GM23338 (cell line): ENCODE measurements at regions not wholly inside any gene's neighbourhood (a gene's known extent, or its start where the extent isn't known, plus 50 kb on each side); places are given as distances from the start of the nearest gene placed in this dataset.

ENCODE experiments used
- ATAC-seq: fragments of 200-7000 bp; cut with Tn5 transposase; 3 replicates; pipeline ENCODE4 v1.9.1; 2020
- DNase-seq: peaks from one replicate; pipeline ENCODE4 v3.0.0-alpha.2; 2015; ENCODE audit warnings: low spot score
- H2AFZ ChIP-seq: fragments of 200-600 bp; sonication (generic); 2 replicates; pipeline ENCODE4 v1.8.0; 2016; ENCODE audit warnings: antibody characterized with exemption, mild to moderate bottlenecking, moderate library complexity
- H3F3A ChIP-seq: fragments of 200-600 bp; sonication (generic); replicated peaks from 2 replicates; pipeline ENCODE4 v1.8.0; 2017; ENCODE audit warnings: antibody characterized with exemption, mixed run types, low read depth
- H3K27ac ChIP-seq: fragments of 200-600 bp; sonication (generic); 2 replicates; pipeline ENCODE4 v1.6.1; 2016; ENCODE audit warnings: low read depth
- H3K27me3 ChIP-seq: fragments of 200-600 bp; sonication (generic); 2 replicates; pipeline ENCODE4 v1.8.0; 2016; ENCODE audit warnings: mild to moderate bottlenecking, mixed run types, moderate library complexity; ENCODE audit not compliant: insufficient read depth
- H3K36me3 ChIP-seq: fragments of 200-600 bp; sonication (generic); 2 replicates; pipeline ENCODE4 v1.8.0; 2016; ENCODE audit warnings: mild to moderate bottlenecking; ENCODE audit not compliant: insufficient read depth
- H3K4me1 ChIP-seq: fragments of 200-600 bp; sonication (generic); 2 replicates; pipeline ENCODE4 v1.8.0; 2016; ENCODE audit warnings: mild to moderate bottlenecking, moderate library complexity; ENCODE audit not compliant: insufficient read depth
- H3K4me2 ChIP-seq: fragments of 200-600 bp; sonication (generic); 2 replicates; pipeline ENCODE4 v1.7.1; 2017; ENCODE audit warnings: mixed run types
- H3K4me3 ChIP-seq: fragments of 200-600 bp; sonication (generic); 2 replicates; pipeline ENCODE4 v1.6.1; 2016; ENCODE audit warnings: mixed run types
- H3K79me2 ChIP-seq: fragments of 200-600 bp; sonication (generic); replicated peaks from 2 replicates; pipeline ENCODE4 v1.8.0; 2017; ENCODE audit warnings: mild to moderate bottlenecking; ENCODE audit not compliant: insufficient read depth
- H3K9me2 ChIP-seq: fragments of 200-600 bp; sonication (generic); 2 replicates; pipeline ENCODE4 v1.8.0; 2017; ENCODE audit not compliant: insufficient read depth
- H4K20me1 ChIP-seq: fragments of 200-600 bp; sonication (generic); replicated peaks from 2 replicates; pipeline ENCODE4 v1.8.0; 2017; ENCODE audit warnings: mild to moderate bottlenecking; ENCODE audit not compliant: insufficient read depth
- H3K27ac Mint-ChIP-seq: 2 replicates; pipeline ENCODE4 v1.8.0; 2020; ENCODE audit warnings: inconsistent platforms, mild to moderate bottlenecking, moderate library complexity, mixed read lengths
- H3K27me3 Mint-ChIP-seq: 3 replicates; pipeline ENCODE4 v1.8.0; 2022; ENCODE audit warnings: low read depth, mild to moderate bottlenecking, moderate library complexity, mixed read lengths, inconsistent platforms; ENCODE audit not compliant: insufficient read depth, poor library complexity
- H3K36me3 Mint-ChIP-seq: 3 replicates; pipeline ENCODE4 v1.8.0; 2021; ENCODE audit warnings: low read depth, mild to moderate bottlenecking, inconsistent platforms, moderate library complexity, mixed read lengths
- H3K4me1 Mint-ChIP-seq: 3 replicates; pipeline ENCODE4 v1.8.0; 2020; ENCODE audit warnings: mild to moderate bottlenecking, inconsistent platforms, mixed read lengths
- H3K4me3 Mint-ChIP-seq: 3 replicates; pipeline ENCODE4 v1.8.0; 2021; ENCODE audit warnings: moderate library complexity, mild to moderate bottlenecking, inconsistent platforms, mixed read lengths
- H3K9me3 Mint-ChIP-seq: 3 replicates; pipeline ENCODE4 v1.8.0; 2020; ENCODE audit warnings: moderate library complexity, mild to moderate bottlenecking, inconsistent platforms, mixed read lengths
- CREB1 ChIP-seq: fragments of 250-450 bp; sonication (Bioruptor Pico); IDR thresholded peaks from 2 replicates; pipeline ENCODE4 v1.5.0; 2020; ENCODE audit warnings: low read depth, mild to moderate bottlenecking, moderate library complexity
- EZH2 ChIP-seq: fragments of 200-600 bp; sonication (generic); IDR thresholded peaks from one replicate; pipeline ENCODE4 v1.8.0; 2017; ENCODE audit warnings: antibody characterized with exemption, mild to moderate bottlenecking, low read depth; ENCODE audit not compliant: unreplicated experiment
- EZH2phosphoT487 ChIP-seq: fragments of 200-600 bp; sonication (generic); IDR thresholded peaks from one replicate; pipeline ENCODE4 v1.8.1; 2018; ENCODE audit warnings: antibody characterized with exemption; ENCODE audit not compliant: unreplicated experiment
- JUNB ChIP-seq: IDR thresholded peaks from one replicate; pipeline ENCODE4 v1.6.1; 2016; ENCODE audit warnings: antibody characterized with exemption; ENCODE audit not compliant: unreplicated experiment
- NANOG ChIP-seq: IDR thresholded peaks from 2 replicates; pipeline ENCODE4 v1.6.1; 2016; ENCODE audit warnings: antibody characterized with exemption, borderline replicate concordance
- POLR2AphosphoS5 ChIP-seq: IDR thresholded peaks from 2 replicates; pipeline ENCODE4 v1.6.1; 2016; ENCODE audit warnings: antibody characterized with exemption, low read depth
- STAT1 ChIP-seq: IDR thresholded peaks from one replicate; pipeline ENCODE4 v1.6.1; 2016; ENCODE audit warnings: antibody characterized with exemption; ENCODE audit not compliant: unreplicated experiment
- ZNF114 ChIP-seq: fragments of 250-450 bp; sonication (Bioruptor Pico); IDR thresholded peaks from 2 replicates; pipeline ENCODE4 v1.5.0; 2020; ENCODE audit warnings: mild to moderate bottlenecking, moderate library complexity
- ZNF331 ChIP-seq: fragments of 250-450 bp; sonication (Bioruptor Pico); IDR thresholded peaks from 2 replicates; pipeline ENCODE4 v1.5.0; 2020; ENCODE audit warnings: low read depth, mild to moderate bottlenecking, moderate library complexity
- TF ChIP-seq, protein P1 (sequence below), 2 experiments: fragments of 200-600 bp in 1 of 2; sonication (generic) in 1 of 2; conservative IDR thresholded peaks; 2 replicates each; pipeline versions ENCODE4 v1.5.1 to v1.6.1; 2016 to 2017; ENCODE audit warnings: antibody characterized with exemption in 2 of 2, low read depth in 2 of 2, mild to moderate bottlenecking in 2 of 2, moderate library complexity in 1 of 2
- TF ChIP-seq, protein P2 (sequence below): fragments of 250-450 bp; sonication (Bioruptor Pico); IDR thresholded peaks from 2 replicates; pipeline ENCODE4 v1.5.0; 2020; ENCODE audit warnings: mild to moderate bottlenecking, moderate library complexity
- TF ChIP-seq, protein P3 (sequence below): IDR thresholded peaks from 2 replicates; pipeline ENCODE4 v1.6.1; 2016; ENCODE audit warnings: antibody characterized with exemption
- TF ChIP-seq, protein P4 (sequence below): IDR thresholded peaks from one replicate; pipeline ENCODE4 v1.6.1; 2018; ENCODE audit warnings: antibody characterized with exemption; ENCODE audit not compliant: unreplicated experiment

DNA sequence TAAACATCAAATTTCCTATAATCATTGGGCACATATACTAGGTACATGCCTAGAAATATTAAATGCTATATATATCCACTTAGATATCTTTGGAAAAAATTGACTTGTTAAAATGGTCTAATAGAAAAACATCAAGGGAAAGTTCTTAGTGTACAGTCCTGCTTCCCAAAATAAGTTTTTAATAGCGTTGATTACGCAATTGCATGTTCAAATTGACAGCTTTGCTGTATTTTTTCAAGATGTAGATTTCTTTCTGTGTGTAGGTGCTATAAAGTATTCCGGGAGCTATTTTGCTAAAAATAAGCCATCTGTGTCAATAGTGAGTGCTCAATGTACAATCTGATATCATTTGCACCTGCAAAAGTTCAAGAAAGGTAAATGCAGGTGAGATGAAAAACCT lies 463.9 kb upstream of the ATP2B1 start:
- H3K4me1 ChIP-seq: no peaks in the 10 kb centered on the region
- no peaks in the 10 kb centered on the region for H4K20me1 ChIP-seq
- Mint-ChIP-seq H3K4me1 (peaks cover 5% of the 10 kb centered on the region), H3K27me3 (no peaks in the 10 kb centered on the region), H3K36me3 (no peaks in the 10 kb centered on the region), H3K4me3 (no peak overlapping the region), H3K9me3 (no peaks in the 10 kb centered on the region), H3K27ac (no peak overlapping the region)
- no peak overlapping the region for H2AFZ ChIP-seq
- H3K79me2 ChIP-seq: no peaks in the 10 kb centered on the region
- ATAC-seq (no peak), DNase-seq (no peak)
- H3K36me3 ChIP-seq: no peaks in the 10 kb centered on the region
- H3K27ac ChIP-seq: no peak overlapping the region
- H3K4me2 ChIP-seq: no peak overlapping the region
- no peak overlapping the region for H3K4me3 ChIP-seq
- no peaks in the 10 kb centered on the region for H3K9me2 ChIP-seq
- TF ChIP-seq ZNF331 (CRISPR knock-in tag) (no peak), STAT1 (no peak), NANOG (no peak), EZH2 (no peak), ZNF114 (CRISPR knock-in tag) (no peak), CREB1 (no peak), EZH2phosphoT487 (no peak), POLR2AphosphoS5 (no peak), JUNB (no peak)
- TF ChIP-seq, protein P1, sequence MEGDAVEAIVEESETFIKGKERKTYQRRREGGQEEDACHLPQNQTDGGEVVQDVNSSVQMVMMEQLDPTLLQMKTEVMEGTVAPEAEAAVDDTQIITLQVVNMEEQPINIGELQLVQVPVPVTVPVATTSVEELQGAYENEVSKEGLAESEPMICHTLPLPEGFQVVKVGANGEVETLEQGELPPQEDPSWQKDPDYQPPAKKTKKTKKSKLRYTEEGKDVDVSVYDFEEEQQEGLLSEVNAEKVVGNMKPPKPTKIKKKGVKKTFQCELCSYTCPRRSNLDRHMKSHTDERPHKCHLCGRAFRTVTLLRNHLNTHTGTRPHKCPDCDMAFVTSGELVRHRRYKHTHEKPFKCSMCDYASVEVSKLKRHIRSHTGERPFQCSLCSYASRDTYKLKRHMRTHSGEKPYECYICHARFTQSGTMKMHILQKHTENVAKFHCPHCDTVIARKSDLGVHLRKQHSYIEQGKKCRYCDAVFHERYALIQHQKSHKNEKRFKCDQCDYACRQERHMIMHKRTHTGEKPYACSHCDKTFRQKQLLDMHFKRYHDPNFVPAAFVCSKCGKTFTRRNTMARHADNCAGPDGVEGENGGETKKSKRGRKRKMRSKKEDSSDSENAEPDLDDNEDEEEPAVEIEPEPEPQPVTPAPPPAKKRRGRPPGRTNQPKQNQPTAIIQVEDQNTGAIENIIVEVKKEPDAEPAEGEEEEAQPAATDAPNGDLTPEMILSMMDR (conservative IDR thresholded peaks at IDR 0.05; ENCODE audit: low read depth in 2 of 2): no peak
- TF ChIP-seq, protein P2, sequence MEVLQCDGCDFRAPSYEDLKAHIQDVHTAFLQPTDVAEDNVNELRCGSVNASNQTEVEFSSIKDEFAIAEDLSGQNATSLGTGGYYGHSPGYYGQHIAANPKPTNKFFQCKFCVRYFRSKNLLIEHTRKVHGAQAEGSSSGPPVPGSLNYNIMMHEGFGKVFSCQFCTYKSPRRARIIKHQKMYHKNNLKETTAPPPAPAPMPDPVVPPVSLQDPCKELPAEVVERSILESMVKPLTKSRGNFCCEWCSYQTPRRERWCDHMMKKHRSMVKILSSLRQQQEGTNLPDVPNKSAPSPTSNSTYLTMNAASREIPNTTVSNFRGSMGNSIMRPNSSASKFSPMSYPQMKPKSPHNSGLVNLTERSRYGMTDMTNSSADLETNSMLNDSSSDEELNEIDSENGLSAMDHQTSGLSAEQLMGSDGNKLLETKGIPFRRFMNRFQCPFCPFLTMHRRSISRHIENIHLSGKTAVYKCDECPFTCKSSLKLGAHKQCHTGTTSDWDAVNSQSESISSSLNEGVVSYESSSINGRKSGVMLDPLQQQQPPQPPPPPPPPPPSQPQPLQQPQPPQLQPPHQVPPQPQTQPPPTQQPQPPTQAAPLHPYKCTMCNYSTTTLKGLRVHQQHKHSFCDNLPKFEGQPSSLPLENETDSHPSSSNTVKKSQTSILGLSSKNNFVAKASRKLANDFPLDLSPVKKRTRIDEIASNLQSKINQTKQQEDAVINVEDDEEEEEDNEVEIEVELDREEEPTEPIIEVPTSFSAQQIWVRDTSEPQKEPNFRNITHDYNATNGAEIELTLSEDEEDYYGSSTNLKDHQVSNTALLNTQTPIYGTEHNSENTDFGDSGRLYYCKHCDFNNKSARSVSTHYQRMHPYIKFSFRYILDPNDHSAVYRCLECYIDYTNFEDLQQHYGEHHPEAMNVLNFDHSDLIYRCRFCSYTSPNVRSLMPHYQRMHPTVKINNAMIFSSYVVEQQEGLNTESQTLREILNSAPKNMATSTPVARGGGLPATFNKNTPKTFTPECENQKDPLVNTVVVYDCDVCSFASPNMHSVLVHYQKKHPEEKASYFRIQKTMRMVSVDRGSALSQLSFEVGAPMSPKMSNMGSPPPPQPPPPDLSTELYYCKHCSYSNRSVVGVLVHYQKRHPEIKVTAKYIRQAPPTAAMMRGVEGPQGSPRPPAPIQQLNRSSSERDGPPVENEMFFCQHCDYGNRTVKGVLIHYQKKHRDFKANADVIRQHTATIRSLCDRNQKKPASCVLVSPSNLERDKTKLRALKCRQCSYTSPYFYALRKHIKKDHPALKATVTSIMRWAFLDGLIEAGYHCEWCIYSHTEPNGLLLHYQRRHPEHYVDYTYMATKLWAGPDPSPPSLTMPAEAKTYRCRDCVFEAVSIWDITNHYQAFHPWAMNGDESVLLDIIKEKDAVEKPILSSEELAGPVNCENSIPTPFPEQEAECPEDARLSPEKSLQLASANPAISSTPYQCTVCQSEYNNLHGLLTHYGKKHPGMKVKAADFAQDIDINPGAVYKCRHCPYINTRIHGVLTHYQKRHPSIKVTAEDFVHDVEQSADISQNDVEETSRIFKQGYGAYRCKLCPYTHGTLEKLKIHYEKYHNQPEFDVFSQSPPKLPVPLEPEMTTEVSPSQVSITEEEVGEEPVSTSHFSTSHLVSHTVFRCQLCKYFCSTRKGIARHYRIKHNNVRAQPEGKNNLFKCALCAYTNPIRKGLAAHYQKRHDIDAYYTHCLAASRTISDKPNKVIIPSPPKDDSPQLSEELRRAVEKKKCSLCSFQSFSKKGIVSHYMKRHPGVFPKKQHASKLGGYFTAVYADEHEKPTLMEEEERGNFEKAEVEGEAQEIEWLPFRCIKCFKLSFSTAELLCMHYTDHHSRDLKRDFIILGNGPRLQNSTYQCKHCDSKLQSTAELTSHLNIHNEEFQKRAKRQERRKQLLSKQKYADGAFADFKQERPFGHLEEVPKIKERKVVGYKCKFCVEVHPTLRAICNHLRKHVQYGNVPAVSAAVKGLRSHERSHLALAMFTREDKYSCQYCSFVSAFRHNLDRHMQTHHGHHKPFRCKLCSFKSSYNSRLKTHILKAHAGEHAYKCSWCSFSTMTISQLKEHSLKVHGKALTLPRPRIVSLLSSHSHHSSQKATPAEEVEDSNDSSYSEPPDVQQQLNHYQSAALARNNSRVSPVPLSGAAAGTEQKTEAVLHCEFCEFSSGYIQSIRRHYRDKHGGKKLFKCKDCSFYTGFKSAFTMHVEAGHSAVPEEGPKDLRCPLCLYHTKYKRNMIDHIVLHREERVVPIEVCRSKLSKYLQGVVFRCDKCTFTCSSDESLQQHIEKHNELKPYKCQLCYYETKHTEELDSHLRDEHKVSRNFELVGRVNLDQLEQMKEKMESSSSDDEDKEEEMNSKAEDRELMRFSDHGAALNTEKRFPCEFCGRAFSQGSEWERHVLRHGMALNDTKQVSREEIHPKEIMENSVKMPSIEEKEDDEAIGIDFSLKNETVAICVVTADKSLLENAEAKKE (CRISPR knock-in tag): no peak
- TF ChIP-seq, protein P3, sequence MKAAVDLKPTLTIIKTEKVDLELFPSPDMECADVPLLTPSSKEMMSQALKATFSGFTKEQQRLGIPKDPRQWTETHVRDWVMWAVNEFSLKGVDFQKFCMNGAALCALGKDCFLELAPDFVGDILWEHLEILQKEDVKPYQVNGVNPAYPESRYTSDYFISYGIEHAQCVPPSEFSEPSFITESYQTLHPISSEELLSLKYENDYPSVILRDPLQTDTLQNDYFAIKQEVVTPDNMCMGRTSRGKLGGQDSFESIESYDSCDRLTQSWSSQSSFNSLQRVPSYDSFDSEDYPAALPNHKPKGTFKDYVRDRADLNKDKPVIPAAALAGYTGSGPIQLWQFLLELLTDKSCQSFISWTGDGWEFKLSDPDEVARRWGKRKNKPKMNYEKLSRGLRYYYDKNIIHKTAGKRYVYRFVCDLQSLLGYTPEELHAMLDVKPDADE: no peak
- TF ChIP-seq, protein P4, sequence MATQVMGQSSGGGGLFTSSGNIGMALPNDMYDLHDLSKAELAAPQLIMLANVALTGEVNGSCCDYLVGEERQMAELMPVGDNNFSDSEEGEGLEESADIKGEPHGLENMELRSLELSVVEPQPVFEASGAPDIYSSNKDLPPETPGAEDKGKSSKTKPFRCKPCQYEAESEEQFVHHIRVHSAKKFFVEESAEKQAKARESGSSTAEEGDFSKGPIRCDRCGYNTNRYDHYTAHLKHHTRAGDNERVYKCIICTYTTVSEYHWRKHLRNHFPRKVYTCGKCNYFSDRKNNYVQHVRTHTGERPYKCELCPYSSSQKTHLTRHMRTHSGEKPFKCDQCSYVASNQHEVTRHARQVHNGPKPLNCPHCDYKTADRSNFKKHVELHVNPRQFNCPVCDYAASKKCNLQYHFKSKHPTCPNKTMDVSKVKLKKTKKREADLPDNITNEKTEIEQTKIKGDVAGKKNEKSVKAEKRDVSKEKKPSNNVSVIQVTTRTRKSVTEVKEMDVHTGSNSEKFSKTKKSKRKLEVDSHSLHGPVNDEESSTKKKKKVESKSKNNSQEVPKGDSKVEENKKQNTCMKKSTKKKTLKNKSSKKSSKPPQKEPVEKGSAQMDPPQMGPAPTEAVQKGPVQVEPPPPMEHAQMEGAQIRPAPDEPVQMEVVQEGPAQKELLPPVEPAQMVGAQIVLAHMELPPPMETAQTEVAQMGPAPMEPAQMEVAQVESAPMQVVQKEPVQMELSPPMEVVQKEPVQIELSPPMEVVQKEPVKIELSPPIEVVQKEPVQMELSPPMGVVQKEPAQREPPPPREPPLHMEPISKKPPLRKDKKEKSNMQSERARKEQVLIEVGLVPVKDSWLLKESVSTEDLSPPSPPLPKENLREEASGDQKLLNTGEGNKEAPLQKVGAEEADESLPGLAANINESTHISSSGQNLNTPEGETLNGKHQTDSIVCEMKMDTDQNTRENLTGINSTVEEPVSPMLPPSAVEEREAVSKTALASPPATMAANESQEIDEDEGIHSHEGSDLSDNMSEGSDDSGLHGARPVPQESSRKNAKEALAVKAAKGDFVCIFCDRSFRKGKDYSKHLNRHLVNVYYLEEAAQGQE: no peak
- no peaks in the 10 kb centered on the region for H3K27me3 ChIP-seq
- H3F3A ChIP-seq: no peaks in the 10 kb centered on the region
